ENCODE measurements at regions not wholly inside any gene's neighbourhood (a gene's known extent, or its start where the extent isn't known, plus 50 kb on each side); places are given as distances from the start of the nearest gene placed in this dataset.

- Histone ChIP-seq H3K27ac (ENCODE audit: extremely low read depth, low read depth, low read length) (no peak overlapping the region), H3K4me1 (ENCODE audit: control insufficient read depth, insufficient read depth, low read length) (no peaks in the 10 kb centered on the region), H3K4me3 (ENCODE audit: low read depth, low read length) (no peak overlapping the region), H3K36me3 (ENCODE audit: control insufficient read depth in 2 of 2, insufficient read depth in 1 of 2, low read length in 2 of 2) (no peaks in the 10 kb centered on the region), H3K9me3 (ENCODE audit: control insufficient read depth, insufficient read depth, low read depth, low read length) (no peaks in the 10 kb centered on the region)
- ChIA-PET POLR2A (no interaction called here), CTCF (no interaction called here)
- TF ChIP-seq TRIM28 (IDR thresholded peaks at IDR 0.05; ENCODE audit: borderline replicate concordance, low read length) (no peak), ZXDB (tag by site-specific recombination; IDR thresholded peaks at IDR 0.05) (no peak), ZNF23 (tag by site-specific recombination; IDR thresholded peaks at IDR 0.05; ENCODE audit: borderline replicate concordance) (no peak), ZNF777 (tag by site-specific recombination; IDR thresholded peaks at IDR 0.05; ENCODE audit: borderline replicate concordance) (no peak), ZNF645 (tag by site-specific recombination; IDR thresholded peaks at IDR 0.05) (no peak), ZNF626 (tag by site-specific recombination; IDR thresholded peaks at IDR 0.05) (no peak), ZNF202 (tag by site-specific recombination; IDR thresholded peaks at IDR 0.05; ENCODE audit: borderline replicate concordance) (no peak), ZNF514 (tag by site-specific recombination; IDR thresholded peaks at IDR 0.05) (no peak), MYNN (tag by site-specific recombination; IDR thresholded peaks at IDR 0.05; ENCODE audit: borderline replicate concordance) (no peak), ZBTB21 (tag by site-specific recombination; IDR thresholded peaks at IDR 0.05) (no peak), ZNF555 (tag by site-specific recombination; conservative IDR thresholded peaks at IDR 0.05) (no peak)
Observed at GRCh38 chr13:58480061-58480460, 848.5 kb downstream of the PCDH17 start.

GRCh38 chr13:58488251-58488650, 856.7 kb downstream of the PCDH17 start:
- Histone ChIP-seq H3K9me3 (ENCODE audit: control insufficient read depth, insufficient read depth, low read depth, low read length) (no peaks in the 10 kb centered on the region), H3K4me3 (ENCODE audit: low read depth, low read length) (no peak overlapping the region), H3K4me1 (ENCODE audit: control insufficient read depth, insufficient read depth, low read length) (no peaks in the 10 kb centered on the region), H3K27ac (ENCODE audit: extremely low read depth, low read depth, low read length) (no peak overlapping the region), H3K36me3 (ENCODE audit: control insufficient read depth in 2 of 2, insufficient read depth in 1 of 2, low read length in 2 of 2) (no peaks in the 10 kb centered on the region)
- POLR2A ChIA-PET = no interaction called here
- TF ChIP-seq ZNF585B (tag by site-specific recombination; IDR thresholded peaks at IDR 0.05) = no peak
- CTCF ChIA-PET = no interaction called here

- Histone ChIP-seq H3K4me1 (ENCODE audit: control insufficient read depth, insufficient read depth, low read length) (no peaks in the 10 kb centered on the region), H3K9me3 (ENCODE audit: control insufficient read depth, insufficient read depth, low read depth, low read length) (no peaks in the 10 kb centered on the region), H3K36me3 (ENCODE audit: control insufficient read depth in 2 of 2, insufficient read depth in 1 of 2, low read length in 2 of 2) (no peaks in the 10 kb centered on the region), H3K27ac (ENCODE audit: extremely low read depth, low read depth, low read length) (no peak overlapping the region), H3K4me3 (ENCODE audit: low read depth, low read length) (no peak overlapping the region)
- TF ChIP-seq ZNF514 (tag by site-specific recombination; IDR thresholded peaks at IDR 0.05) (no peak), ZNF664 (tag by site-specific recombination; IDR thresholded peaks at IDR 0.05) (no peak), KLF9 (tag by site-specific recombination; IDR thresholded peaks at IDR 0.05; ENCODE audit: low read depth) (no peak), SP2 (tag by site-specific recombination; IDR thresholded peaks at IDR 0.05) (no peak), ZNF768 (tag by site-specific recombination; IDR thresholded peaks at IDR 0.05) (no peak), ZNF350 (tag by site-specific recombination; IDR thresholded peaks at IDR 0.05) (no peak), ZIC2 (tag by site-specific recombination; IDR thresholded peaks at IDR 0.05) (no peak), ZNF23 (tag by site-specific recombination; IDR thresholded peaks at IDR 0.05; ENCODE audit: borderline replicate concordance) (no peak), ZNF426 (tag by site-specific recombination; IDR thresholded peaks at IDR 0.05) (no peak), ZNF777 (tag by site-specific recombination; IDR thresholded peaks at IDR 0.05; ENCODE audit: borderline replicate concordance) (no peak), ZNF248 (tag by site-specific recombination; IDR thresholded peaks at IDR 0.05) (no peak), ZBTB21 (tag by site-specific recombination; IDR thresholded peaks at IDR 0.05) (no peak), YY1 (tag by site-specific recombination; IDR thresholded peaks at IDR 0.05) (no peak), ZNF366 (tag by site-specific recombination; conservative IDR thresholded peaks at IDR 0.05) (no peak), HOXA7 (CRISPR knock-in tag; IDR thresholded peaks at IDR 0.05; ENCODE audit: borderline replicate concordance) (no peak), ZNF214 (tag by site-specific recombination; IDR thresholded peaks at IDR 0.05; ENCODE audit: borderline replicate concordance) (no peak), IKZF3 (tag by site-specific recombination; IDR thresholded peaks at IDR 0.05) (no peak)
- POLR2A ChIA-PET = no interaction called here
- CTCF ChIA-PET = no interaction called here
Observed at GRCh38 chr13:58495668-58496067, 864.1 kb downstream of the PCDH17 start.

Data from HEK293 (cell line).